Testis (tissue), 2 donors: ENCODE measurements at regions not wholly inside any gene's neighbourhood (a gene's known extent, or its start where the extent isn't known, plus 50 kb on each side); places are given as distances from the start of the nearest gene placed in this dataset.
"Not testable (repeated sequence)": the region's sequence is repeated elsewhere in the genome, so short reads cannot be mapped to it uniquely, and the experiment has no call there.

Experiments used
- DNase-seq: peaks from one replicate; pipeline ENCODE4 v3.0.0-alpha.2; 2019
- H3K27ac ChIP-seq, 2 donors: fragments of 200-600 bp; sonication (generic); one replicate each; pipeline ENCODE4 v1.5.1; 2019
- H3K27me3 ChIP-seq: fragments of 200-600 bp; sonication (generic); one replicate; pipeline ENCODE4 v1.5.1; 2019
- H3K36me3 ChIP-seq: fragments of 200-600 bp; sonication (generic); one replicate; pipeline ENCODE4 v1.5.1; 2017; ENCODE audit warnings: low read depth; ENCODE audit errors: missing control alignments
- H3K4me1 ChIP-seq: fragments of 200-600 bp; sonication (generic); one replicate; pipeline ENCODE4 v1.5.1; 2019
- H3K4me3 ChIP-seq, 2 donors: fragments of 200-600 bp; sonication (generic); one replicate each; pipeline ENCODE4 v1.5.1; 2017 to 2019
- H3K9me3 ChIP-seq: fragments of 200-600 bp; sonication (generic); one replicate; pipeline ENCODE4 v1.5.1; 2017
- CTCF ChIP-seq, 3 experiments: fragments of 450-650 bp in 2 of 3; fragments of 200-600 bp in 1 of 3; sonication (generic) in 1 of 3; IDR thresholded peaks; one replicate each; pipeline ENCODE4 v1.5.1; 2016 to 2019; ENCODE audit warnings: antibody characterized with exemption in 3 of 3, mild to moderate bottlenecking in 2 of 3, moderate library complexity in 1 of 3
- POLR2A ChIP-seq: fragments of 450-650 bp; IDR thresholded peaks from one replicate; pipeline ENCODE4 v1.6.1; 2017; ENCODE audit warnings: antibody characterized with exemption, mild to moderate bottlenecking, moderate library complexity
- WGBS, 2 donors: methylation state at CpG; one replicate each; pipeline ENCODE4 v1.1.5; 2018; 5-methylcytosine and 5-hydroxymethylcytosine counted together
- intact Hi-C: fragments of 100-400 bp; cut with DNase I; formaldehyde crosslinking; loops from one replicate; pipeline ENCODE4 v1.15.1; 2023; ENCODE audit warnings: low total_unique reads

- TF ChIP-seq POLR2A (no peak), CTCF (IDR thresholded peaks at IDR 0.05) (no peak)
- no peaks in the 10 kb centered on the region for H3K27me3 ChIP-seq
- no peak overlapping the region for H3K4me3 ChIP-seq
- no peaks in the 10 kb centered on the region for H3K9me3 ChIP-seq
- DNase-seq: no peak
- H3K36me3 ChIP-seq: no peaks in the 10 kb centered on the region
- no peak overlapping the region for H3K27ac ChIP-seq
- intact Hi-C loops: no loop called here
- H3K4me1 ChIP-seq: no peaks in the 10 kb centered on the region
Measured at GRCh38 chr6:112475083-112475482, 128.0 kb downstream of the RFPL4B start.

- Histone ChIP-seq H3K27ac (no peak overlapping the region), H3K27me3 (no peaks in the 10 kb centered on the region), H3K4me1 (no peaks in the 10 kb centered on the region), H3K36me3 (no peaks in the 10 kb centered on the region), H3K9me3 (no peaks in the 10 kb centered on the region), H3K4me3 (no peak overlapping the region)
- no peak for DNase-seq
- WGBS, 2 donors: 88% methylated on average over 5 of the region's 5 CpGs
- TF ChIP-seq CTCF (IDR thresholded peaks at IDR 0.05) (no peak), POLR2A (no peak)
- intact Hi-C loops: no loop called here
Measured at GRCh38 chr6:112477125-112477524, 130.0 kb downstream of the RFPL4B start.

DNA sequence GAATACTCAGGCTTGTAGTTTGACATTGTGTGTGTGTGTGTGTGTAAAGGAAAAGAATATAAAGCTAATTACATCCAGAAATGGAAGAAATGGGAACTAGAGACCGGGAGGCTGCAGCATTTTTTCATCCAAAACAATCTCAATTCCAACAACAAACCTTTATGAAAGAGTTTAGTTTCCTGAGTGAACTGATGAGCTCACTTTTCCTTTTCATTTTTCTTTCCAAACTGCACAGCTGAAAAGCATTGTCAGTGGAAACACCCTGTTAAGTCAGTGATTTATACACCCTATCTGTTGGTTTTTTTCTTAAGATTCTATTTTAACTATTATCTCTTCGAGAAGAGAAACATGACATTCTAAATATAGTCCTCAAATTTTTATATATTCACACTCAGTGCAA is 130.9 kb downstream of the RFPL4B start:
- DNase-seq: no peak
- Histone ChIP-seq H3K27ac (no peak overlapping the region), H3K4me3 (no peak overlapping the region), H3K27me3 (no peaks in the 10 kb centered on the region), H3K4me1 (no peaks in the 10 kb centered on the region), H3K36me3 (no peaks in the 10 kb centered on the region), H3K9me3 (no peaks in the 10 kb centered on the region)
- 27 to 52% methylated on average over 2 of the region's 2 CpGs for WGBS, 2 donors
- intact Hi-C loops: no loop called here
- TF ChIP-seq POLR2A (no peak), CTCF (IDR thresholded peaks at IDR 0.05) (no peak)

GRCh38 chr6:112479975-112480374 is 132.8 kb downstream of the RFPL4B start:
- H3K27ac ChIP-seq, H3K27me3 ChIP-seq, H3K9me3 ChIP-seq, H3K4me3 ChIP-seq, H3K4me1 ChIP-seq, DNase-seq, intact Hi-C loops, H3K36me3 ChIP-seq: not testable (repeated sequence)
- WGBS, 2 donors: 97% methylated on average over 5 of the region's 5 CpGs

DNA sequence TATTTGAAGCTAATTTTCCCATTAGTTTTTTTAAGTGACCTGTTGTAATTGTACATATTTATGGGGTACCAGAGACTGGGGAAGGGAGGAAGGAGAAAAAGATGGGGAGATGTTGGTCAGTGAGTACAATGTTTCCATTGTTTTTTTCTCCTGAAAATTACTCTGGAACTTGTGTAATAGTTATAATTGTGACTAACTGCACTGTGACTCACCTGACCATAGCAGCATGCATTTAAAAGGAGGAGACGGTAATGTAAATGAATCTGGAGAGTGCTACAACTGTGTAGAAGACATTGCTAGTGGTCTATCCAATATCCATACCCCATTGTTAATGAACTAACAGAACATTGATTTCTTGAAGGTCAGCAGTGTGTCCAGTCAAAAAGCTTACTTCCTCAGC is 133.4 kb downstream of the RFPL4B start:
- no peaks in the 10 kb centered on the region for H3K27me3 ChIP-seq
- TF ChIP-seq CTCF (IDR thresholded peaks at IDR 0.05): no peak
- TF ChIP-seq POLR2A: no peak
- H3K27ac ChIP-seq: no peak overlapping the region
- H3K36me3 ChIP-seq: no peaks in the 10 kb centered on the region
- peaks cover 2% of the 10 kb centered on the region for H3K4me1 ChIP-seq
- H3K4me3 ChIP-seq: no peak overlapping the region
- H3K9me3 ChIP-seq: no peaks in the 10 kb centered on the region
- intact Hi-C loops: no loop called here
- no peak for DNase-seq
- 91 to 92% methylated on average over 1 of the region's 1 CpG for WGBS, 2 donors
